Type B pancreatic cell (in vitro differentiated cells): ENCODE measurements at regions not wholly inside any gene's neighbourhood (a gene's known extent, or its start where the extent isn't known, plus 50 kb on each side); places are given as distances from the start of the nearest gene placed in this dataset.
"Not testable (repeated sequence)": the region's sequence is repeated elsewhere in the genome, so short reads cannot be mapped to it uniquely, and the experiment has no call there.

Experiments
- DNase-seq: peaks from one replicate; pipeline ENCODE4 v3.0.0; 2021; ENCODE audit warnings: mixed read lengths; ENCODE audit not compliant: unreplicated experiment; ENCODE audit errors: extremely low spot score
- H3K27ac Mint-ChIP-seq: 2 replicates; pipeline ENCODE4 v1.8.0; 2021; ENCODE audit warnings: mild to moderate bottlenecking, mixed read lengths
- H3K27me3 Mint-ChIP-seq: 2 replicates; pipeline ENCODE4 v1.8.0; 2021; ENCODE audit warnings: mixed read lengths
- H3K36me3 Mint-ChIP-seq: 2 replicates; pipeline ENCODE4 v1.8.0; 2021; ENCODE audit warnings: mixed read lengths
- H3K4me1 Mint-ChIP-seq: one replicate; pipeline ENCODE4 v1.8.0; 2021; ENCODE audit warnings: mixed read lengths; ENCODE audit not compliant: unreplicated experiment
- H3K4me3 Mint-ChIP-seq: 2 replicates; pipeline ENCODE4 v1.8.0; 2021; ENCODE audit warnings: mild to moderate bottlenecking, mixed read lengths
- H3K9me3 Mint-ChIP-seq: 2 replicates; pipeline ENCODE4 v1.8.0; 2021; ENCODE audit warnings: mixed read lengths
- CTCF ChIP-seq: fragments of 200-600 bp; sonication (generic); conservative IDR thresholded peaks from 2 replicates; pipeline ENCODE4 v1.5.0; 2021; ENCODE audit warnings: antibody characterized with exemption, mild to moderate bottlenecking

- no peak for DNase-seq
- Mint-ChIP-seq H3K27me3 (no peaks in the 10 kb centered on the region), H3K9me3 (no peaks in the 10 kb centered on the region), H3K4me3 (no peak overlapping the region), H3K27ac (no peak overlapping the region), H3K4me1 (no peaks in the 10 kb centered on the region), H3K36me3 (no peaks in the 10 kb centered on the region)
- TF ChIP-seq CTCF = no peak
These were observed 404.4 kb downstream of the KCNA4 start for GRCh38 chr11:29612423-29612822.

DNA sequence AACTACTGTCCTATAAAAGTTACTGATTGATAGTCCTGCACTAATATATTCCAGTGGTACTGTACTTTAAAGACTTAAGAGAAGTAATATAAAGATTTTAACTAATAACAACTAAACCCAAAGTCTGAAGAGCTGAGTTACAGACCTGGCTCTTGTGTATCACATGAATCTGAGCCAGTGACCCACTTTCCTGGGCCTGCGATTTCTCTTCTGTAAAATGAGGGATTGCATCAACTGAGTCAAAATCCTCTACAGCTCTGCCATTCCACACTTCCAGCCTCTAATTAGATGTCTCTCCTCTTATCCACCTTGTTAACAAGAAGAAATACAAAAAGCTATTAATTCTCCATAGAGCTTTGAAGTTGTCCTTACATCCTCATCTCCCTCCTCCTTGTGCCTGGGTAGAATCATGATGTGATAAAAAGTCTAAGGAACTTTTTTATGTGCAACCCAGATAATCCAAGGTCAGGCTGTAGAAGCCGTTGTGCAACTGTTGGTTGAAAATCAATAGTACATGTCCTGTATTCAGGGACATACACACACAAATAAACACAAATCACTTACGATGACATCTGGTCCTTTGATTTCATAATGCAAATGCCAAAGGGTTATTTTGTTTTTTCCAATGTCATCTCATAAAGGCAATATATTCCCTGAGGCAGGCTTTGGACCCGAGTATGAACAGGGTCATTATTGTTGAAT lies 410.3 kb downstream of the KCNA4 start:
- Mint-ChIP-seq H3K9me3 (peaks cover 5% of the 10 kb centered on the region), H3K4me1 (no peaks in the 10 kb centered on the region), H3K27me3 (no peaks in the 10 kb centered on the region), H3K36me3 (no peaks in the 10 kb centered on the region), H3K27ac (no peak overlapping the region), H3K4me3 (no peak overlapping the region)
- no peak for TF ChIP-seq CTCF
- no peak for DNase-seq

GRCh38 chr11:29600151-29600575 lies 416.7 kb downstream of the KCNA4 start:
- H3K4me3 Mint-ChIP-seq, H3K4me1 Mint-ChIP-seq, H3K27me3 Mint-ChIP-seq, DNase-seq, H3K27ac Mint-ChIP-seq, H3K36me3 Mint-ChIP-seq, H3K9me3 Mint-ChIP-seq: not testable (repeated sequence)

DNA sequence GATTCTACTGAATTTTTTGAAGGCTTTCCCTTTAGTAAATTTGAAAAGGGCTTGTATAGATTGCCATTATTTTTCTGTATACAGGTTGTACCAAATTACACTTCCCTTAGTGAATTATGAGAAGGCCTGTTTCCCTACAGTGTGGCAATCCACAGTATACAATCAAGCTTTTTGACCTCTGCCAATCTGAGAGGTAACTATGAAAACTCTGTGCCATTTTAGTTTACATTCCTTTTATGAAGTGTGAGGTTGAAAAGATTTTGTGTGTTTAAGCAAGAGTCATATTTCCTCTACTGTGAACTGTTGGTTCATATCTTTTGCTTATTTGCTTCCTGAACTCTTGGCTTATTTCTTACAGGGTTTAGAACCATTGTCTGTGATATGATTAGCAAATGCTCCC lies 432.5 kb downstream of the KCNA4 start:
- Mint-ChIP-seq H3K36me3 (no peaks in the 10 kb centered on the region), H3K4me1 (no peaks in the 10 kb centered on the region), H3K9me3 (no peaks in the 10 kb centered on the region), H3K27ac (no peak overlapping the region), H3K4me3 (no peak overlapping the region), H3K27me3 (no peaks in the 10 kb centered on the region)
- TF ChIP-seq CTCF = no peak
- DNase-seq = no peak

GRCh38 chr11:29578806-29579205 lies 438.0 kb downstream of the KCNA4 start:
- DNase-seq = no peak
- H3K4me1 Mint-ChIP-seq = no peaks in the 10 kb centered on the region
- no peaks in the 10 kb centered on the region for H3K9me3 Mint-ChIP-seq
- no peaks in the 10 kb centered on the region for H3K36me3 Mint-ChIP-seq
- TF ChIP-seq CTCF = no peak
- H3K27me3 Mint-ChIP-seq = no peaks in the 10 kb centered on the region
- H3K27ac Mint-ChIP-seq = no peak overlapping the region
- no peak overlapping the region for H3K4me3 Mint-ChIP-seq

GRCh38 chr11:29564486-29564885 lies 452.3 kb downstream of the KCNA4 start:
- no peak for TF ChIP-seq CTCF
- H3K27ac Mint-ChIP-seq = no peak overlapping the region
- H3K27me3 Mint-ChIP-seq = no peaks in the 10 kb centered on the region
- no peak for DNase-seq
- H3K9me3 Mint-ChIP-seq = no peaks in the 10 kb centered on the region
- no peaks in the 10 kb centered on the region for H3K4me1 Mint-ChIP-seq
- H3K4me3 Mint-ChIP-seq = no peak overlapping the region
- no peaks in the 10 kb centered on the region for H3K36me3 Mint-ChIP-seq
